Lower lobe of right lung (tissue), 2 donors: ENCODE measurements at regions not wholly inside any gene's neighbourhood (a gene's known extent, or its start where the extent isn't known, plus 50 kb on each side); places are given as distances from the start of the nearest gene placed in this dataset.
"Not testable (repeated sequence)": the region's sequence is repeated elsewhere in the genome, so short reads cannot be mapped to it uniquely, and the experiment has no call there.

Experiments used
- ATAC-seq, 2 donors: fragments of 200-7000 bp; cut with Tn5 transposase; one replicate each; pipeline ENCODE4 v1.9.1; 2020 to 2022; ENCODE audit warnings: mild to moderate bottlenecking in 2 of 2, moderate library complexity in 2 of 2
- DNase-seq: peaks from one replicate; pipeline ENCODE4 v3.0.0-alpha.2; 2020
- H3K27ac ChIP-seq: fragments of 200-600 bp; one replicate; pipeline ENCODE4 v1.8.0; 2022
- H3K27me3 ChIP-seq: fragments of 200-600 bp; one replicate; pipeline ENCODE4 v1.8.0; 2022; ENCODE audit warnings: low read depth
- H3K36me3 ChIP-seq: fragments of 200-600 bp; one replicate; pipeline ENCODE4 v1.8.0; 2022; ENCODE audit warnings: mild to moderate bottlenecking
- H3K4me1 ChIP-seq: fragments of 200-600 bp; one replicate; pipeline ENCODE4 v1.8.0; 2022
- H3K4me3 ChIP-seq: fragments of 200-600 bp; one replicate; pipeline ENCODE4 v1.8.0; 2022; ENCODE audit warnings: mild to moderate bottlenecking
- H3K9me3 ChIP-seq: fragments of 200-600 bp; one replicate; pipeline ENCODE4 v1.8.0; 2022
- CTCF ChIP-seq: fragments of 200-600 bp; IDR thresholded peaks from one replicate; pipeline ENCODE4 v1.8.0; 2022; ENCODE audit warnings: antibody characterized with exemption, mild to moderate bottlenecking
- intact Hi-C: fragments of 100-400 bp; cut with DNase I; formaldehyde crosslinking; loops from one replicate; pipeline ENCODE4 v1.11.0; 2022
- donor health status: DM: no; HTN: yes; CAD: no; lungs with severe emphysema.

- intact Hi-C loops, result no loop called here
- Histone ChIP-seq H3K4me3 (no peak overlapping the region), H3K4me1 (no peaks in the 10 kb centered on the region), H3K36me3 (no peaks in the 10 kb centered on the region), H3K9me3 (no peaks in the 10 kb centered on the region), H3K27ac (no peak overlapping the region), H3K27me3 (no peaks in the 10 kb centered on the region)
- ATAC-seq (no peak), DNase-seq (no peak)
- TF ChIP-seq CTCF, result no peak
These were observed 1344.4 kb downstream of the TP53TG3F start for GRCh38 chr16:34803683-34804416.

GRCh38 chr16:34806992-34807644 lies 1347.7 kb downstream of the TP53TG3F start:
- H3K27ac ChIP-seq, H3K4me3 ChIP-seq, intact Hi-C loops: not testable (repeated sequence)

GRCh38 chr16:34807844-34808243 lies 1348.4 kb downstream of the TP53TG3F start:
- H3K27ac ChIP-seq, H3K27me3 ChIP-seq, ATAC-seq, H3K9me3 ChIP-seq, intact Hi-C loops, H3K4me3 ChIP-seq, H3K4me1 ChIP-seq, DNase-seq, H3K36me3 ChIP-seq: not testable (repeated sequence)

More at GRCh38 chr16:34806992-34807644, 1347.7 kb downstream of the TP53TG3F start:
- not testable (repeated sequence) for H3K9me3 ChIP-seq, H3K36me3 ChIP-seq, ATAC-seq, H3K4me1 ChIP-seq, H3K27me3 ChIP-seq, DNase-seq

- H3K36me3 ChIP-seq, H3K4me3 ChIP-seq, H3K27me3 ChIP-seq, intact Hi-C loops, DNase-seq, H3K9me3 ChIP-seq, ATAC-seq, H3K27ac ChIP-seq, H3K4me1 ChIP-seq: not testable (repeated sequence)
These were observed 1349.1 kb downstream of the TP53TG3F start for GRCh38 chr16:34808530-34808929.
